ENCODE measurements at regions not wholly inside any gene's neighbourhood (a gene's known extent, or its start where the extent isn't known, plus 50 kb on each side); places are given as distances from the start of the nearest gene placed in this dataset.

DNA sequence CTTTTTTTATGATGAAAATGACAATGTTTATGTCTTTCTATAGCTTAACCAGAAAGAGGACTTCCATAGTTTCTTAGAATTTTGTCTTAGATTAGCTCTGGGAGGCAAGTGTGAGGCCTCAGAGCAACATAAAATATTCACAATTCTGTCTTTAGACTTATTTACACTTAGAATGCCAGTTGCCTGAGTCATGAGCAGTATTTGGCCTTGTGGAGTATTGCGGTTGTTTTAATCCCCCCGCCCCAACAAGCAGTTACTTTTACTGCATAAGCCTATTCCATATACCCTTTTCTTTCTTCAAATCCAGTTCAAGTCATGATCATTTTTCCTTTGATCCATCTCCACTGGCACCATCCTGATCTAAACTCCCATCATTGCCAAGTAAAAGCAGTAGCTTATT lies 198.0 kb upstream of the EGFLAM start:
- peaks cover 0 to 11% (median 3%) of the 10 kb centered on the region in 4 donors for H3K9me3 ChIP-seq
- peak overlapping the region in 2 of 5 donors; percentile 5 to 22 for H3K27ac ChIP-seq
- H3K27me3 ChIP-seq, result no peaks in the 10 kb centered on the region
- DNase-seq, result peak in 1 of 2 donors; percentile 60
- H3K36me3 ChIP-seq, result no peaks in the 10 kb centered on the region
- no peak overlapping the region for H3K4me3 ChIP-seq
- peaks cover 0 to 4% (median 0%) of the 10 kb centered on the region in 4 donors for H3K4me1 ChIP-seq
- intact Hi-C loops (cut with DNase I; ENCODE audit: low total_unique reads), result no loop called here
- TF ChIP-seq POLR2A (IDR thresholded peaks at IDR 0.05) (no peak), EP300 (IDR thresholded peaks at IDR 0.05) (no peak), POLR2AphosphoS5 (IDR thresholded peaks at IDR 0.05) (no peak)
- TF ChIP-seq, protein P1, sequence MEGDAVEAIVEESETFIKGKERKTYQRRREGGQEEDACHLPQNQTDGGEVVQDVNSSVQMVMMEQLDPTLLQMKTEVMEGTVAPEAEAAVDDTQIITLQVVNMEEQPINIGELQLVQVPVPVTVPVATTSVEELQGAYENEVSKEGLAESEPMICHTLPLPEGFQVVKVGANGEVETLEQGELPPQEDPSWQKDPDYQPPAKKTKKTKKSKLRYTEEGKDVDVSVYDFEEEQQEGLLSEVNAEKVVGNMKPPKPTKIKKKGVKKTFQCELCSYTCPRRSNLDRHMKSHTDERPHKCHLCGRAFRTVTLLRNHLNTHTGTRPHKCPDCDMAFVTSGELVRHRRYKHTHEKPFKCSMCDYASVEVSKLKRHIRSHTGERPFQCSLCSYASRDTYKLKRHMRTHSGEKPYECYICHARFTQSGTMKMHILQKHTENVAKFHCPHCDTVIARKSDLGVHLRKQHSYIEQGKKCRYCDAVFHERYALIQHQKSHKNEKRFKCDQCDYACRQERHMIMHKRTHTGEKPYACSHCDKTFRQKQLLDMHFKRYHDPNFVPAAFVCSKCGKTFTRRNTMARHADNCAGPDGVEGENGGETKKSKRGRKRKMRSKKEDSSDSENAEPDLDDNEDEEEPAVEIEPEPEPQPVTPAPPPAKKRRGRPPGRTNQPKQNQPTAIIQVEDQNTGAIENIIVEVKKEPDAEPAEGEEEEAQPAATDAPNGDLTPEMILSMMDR (IDR thresholded peaks at IDR 0.05), result no peak
- 50 to 65% (median 61%) methylated on average over 2 of the region's 2 CpGs for WGBS, 5 donors

DNA sequence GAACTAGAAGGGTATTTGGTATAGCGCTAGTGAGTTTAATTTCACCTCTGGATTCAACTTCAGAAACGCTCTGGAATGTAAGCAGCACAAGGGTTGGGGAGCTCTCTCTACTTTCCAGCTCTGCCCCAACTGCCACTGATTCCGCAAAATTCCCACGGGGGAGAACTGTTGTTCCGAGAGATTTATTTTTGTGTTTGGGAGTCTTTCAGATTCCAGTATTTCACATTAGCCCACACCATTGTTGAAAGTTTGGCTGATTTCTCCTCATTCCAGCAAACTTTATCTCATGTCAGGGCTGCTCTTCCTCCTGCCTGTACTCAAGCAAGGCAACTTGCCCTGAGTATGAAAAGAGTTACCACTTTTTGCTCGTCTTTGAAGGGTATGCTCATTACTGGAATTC lies 198.5 kb upstream of the EGFLAM start:
- Histone ChIP-seq H3K4me1 (peaks cover 0 to 4% (median 0%) of the 10 kb centered on the region in 4 donors), H3K27me3 (no peaks in the 10 kb centered on the region), H3K4me3 (no peak overlapping the region), H3K9me3 (peaks cover 0 to 6% (median under 1%) of the 10 kb centered on the region in 4 donors), H3K36me3 (no peaks in the 10 kb centered on the region), H3K27ac (peak overlapping the region in 2 of 5 donors; percentile 5 to 22)
- intact Hi-C loops (cut with DNase I; ENCODE audit: low total_unique reads), result no loop called here
- TF ChIP-seq EP300 (IDR thresholded peaks at IDR 0.05) (no peak), POLR2AphosphoS5 (IDR thresholded peaks at IDR 0.05) (no peak), POLR2A (IDR thresholded peaks at IDR 0.05) (no peak)
- WGBS, 5 donors, result 62 to 76% (median 72%) methylated on average over 6 of the region's 6 CpGs
- no peak for DNase-seq

DNA sequence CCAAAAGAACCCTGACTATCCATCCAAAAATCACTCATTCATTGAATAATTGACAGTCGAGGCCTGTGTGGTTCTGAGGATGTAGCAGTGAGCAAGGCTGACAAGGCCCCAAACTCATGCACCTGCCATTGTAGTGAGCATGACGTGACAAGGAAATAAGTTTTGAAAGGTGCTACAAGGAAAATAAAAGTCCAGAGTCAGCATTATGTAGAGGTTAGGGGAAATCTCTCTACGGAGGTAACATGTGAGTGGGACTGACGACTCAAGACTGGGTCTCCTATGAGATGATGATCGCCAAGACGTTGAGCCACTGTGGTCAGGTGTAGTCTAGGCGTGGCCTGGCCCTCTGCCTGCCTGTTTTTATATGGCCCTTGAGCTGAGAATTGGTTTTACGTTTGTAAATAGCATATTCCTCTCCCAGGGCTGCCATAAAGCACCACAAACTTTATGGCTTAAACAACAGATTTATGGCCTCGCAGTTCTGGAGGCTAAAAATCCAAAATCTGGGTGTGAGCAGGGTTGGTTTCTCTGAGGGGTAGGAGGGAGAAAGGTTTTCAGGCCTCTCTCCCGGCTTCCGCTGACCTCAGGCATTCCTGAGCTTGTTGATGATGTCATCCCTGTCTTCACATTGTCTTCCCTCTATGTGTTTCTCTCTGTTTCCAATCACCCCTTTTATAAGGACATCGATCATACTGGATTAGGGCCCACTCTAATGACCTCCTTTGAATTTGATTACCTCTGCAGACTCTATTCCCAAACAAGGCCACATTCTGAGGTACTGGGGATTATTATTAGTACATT lies 206.4 kb upstream of the EGFLAM start:
- intact Hi-C loops (cut with DNase I; ENCODE audit: low total_unique reads), result no loop called here
- Histone ChIP-seq H3K9me3 (no peaks in the 10 kb centered on the region), H3K27me3 (no peaks in the 10 kb centered on the region), H3K36me3 (no peaks in the 10 kb centered on the region), H3K4me1 (no peaks in the 10 kb centered on the region), H3K4me3 (no peak overlapping the region), H3K27ac (no peak overlapping the region)
- 74 to 86% (median 84%) methylated on average over 11 to 12 of the region's 12 CpGs for WGBS, 5 donors
- no peak for DNase-seq
- TF ChIP-seq POLR2A (IDR thresholded peaks at IDR 0.05) (no peak), EP300 (IDR thresholded peaks at IDR 0.05) (no peak), POLR2AphosphoS5 (IDR thresholded peaks at IDR 0.05) (no peak)
- TF ChIP-seq, protein P1 (IDR thresholded peaks at IDR 0.05), result no peak

DNA sequence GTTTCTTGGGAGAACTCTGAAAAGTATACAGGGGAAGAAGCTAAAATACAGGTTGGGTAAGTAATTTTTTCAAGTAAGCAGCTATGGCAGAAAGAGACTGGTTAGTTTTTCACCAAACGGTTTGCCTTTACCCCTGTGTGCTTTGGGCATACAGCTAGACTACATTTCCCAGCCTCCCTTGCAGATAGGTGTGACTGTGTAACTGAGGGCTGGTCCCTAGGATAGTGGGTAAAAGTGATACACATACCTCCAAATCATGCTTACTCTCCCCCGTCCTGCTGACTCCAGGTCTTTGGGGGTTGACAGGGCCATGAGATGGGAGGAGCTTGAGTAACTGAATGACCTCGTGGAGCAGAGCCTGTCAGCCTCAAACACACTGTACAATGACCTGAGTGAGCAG lies 208.6 kb upstream of the GDNF start:
- WGBS, 5 donors, result 51 to 65% (median 59%) methylated on average over 3 of the region's 3 CpGs

More for the DNA sequence above, 208.6 kb upstream of the GDNF start:
- H3K36me3 ChIP-seq, result no peaks in the 10 kb centered on the region
- H3K9me3 ChIP-seq, result no peaks in the 10 kb centered on the region
- no peak overlapping the region for H3K4me3 ChIP-seq
- H3K4me1 ChIP-seq, result no peaks in the 10 kb centered on the region
- TF ChIP-seq EP300 (IDR thresholded peaks at IDR 0.05) (no peak), POLR2A (IDR thresholded peaks at IDR 0.05) (no peak), POLR2AphosphoS5 (IDR thresholded peaks at IDR 0.05) (no peak)
- TF ChIP-seq, protein P1 (IDR thresholded peaks at IDR 0.05), result no peak
- intact Hi-C loops (cut with DNase I; ENCODE audit: low total_unique reads), result no loop called here
- H3K27me3 ChIP-seq, result no peaks in the 10 kb centered on the region
- DNase-seq, result no peak
- no peak overlapping the region for H3K27ac ChIP-seq
